Cardiac muscle cell (in vitro differentiated cells and primary cell): ENCODE measurements at regions not wholly inside any gene's neighbourhood (a gene's known extent, or its start where the extent isn't known, plus 50 kb on each side); places are given as distances from the start of the nearest gene placed in this dataset.

Experiments used
- DNase-seq, 2 donors: peaks; one replicate each; pipeline versions ENCODE4 v3.0.0 to v3.0.0-alpha.2; 2010 to 2017; ENCODE audit warnings: low read depth in 1 of 2, low spot score in 1 of 2
- H3K27ac ChIP-seq: fragments of 200-600 bp; sonication (generic); 2 replicates; pipeline ENCODE4 v1.5.1; 2016
- H3K27me3 ChIP-seq: fragments of 200-600 bp; sonication (generic); 2 replicates; pipeline ENCODE4 v1.6.0; 2016; ENCODE audit warnings: control low read depth
- H3K36me3 ChIP-seq: fragments of 200-600 bp; sonication (generic); 2 replicates; pipeline ENCODE4 v1.5.1; 2016; ENCODE audit warnings: control low read depth
- H3K4me1 ChIP-seq: fragments of 200-600 bp; sonication (generic); 2 replicates; pipeline ENCODE4 v1.8.1; 2017; ENCODE audit warnings: low read depth, mild to moderate bottlenecking, mixed run types
- H3K4me3 ChIP-seq: fragments of 200-600 bp; sonication (generic); 2 replicates; pipeline ENCODE4 v1.5.1; 2016; ENCODE audit warnings: mild to moderate bottlenecking
- H3K9me3 ChIP-seq: fragments of 200-600 bp; sonication (generic); 2 replicates; pipeline ENCODE4 v1.5.1; 2017; ENCODE audit warnings: low read depth, mild to moderate bottlenecking, control low read depth
- TF ChIP-seq, protein P1 (sequence below): IDR thresholded peaks from 2 replicates; pipeline ENCODE4 v1.5.1; 2012; ENCODE audit warnings: low read depth, mild to moderate bottlenecking, low read length

- DNase-seq, result peak in 1 of 2 donors; percentile 26
- H3K27ac ChIP-seq, result no peak overlapping the region
- TF ChIP-seq, protein P1, sequence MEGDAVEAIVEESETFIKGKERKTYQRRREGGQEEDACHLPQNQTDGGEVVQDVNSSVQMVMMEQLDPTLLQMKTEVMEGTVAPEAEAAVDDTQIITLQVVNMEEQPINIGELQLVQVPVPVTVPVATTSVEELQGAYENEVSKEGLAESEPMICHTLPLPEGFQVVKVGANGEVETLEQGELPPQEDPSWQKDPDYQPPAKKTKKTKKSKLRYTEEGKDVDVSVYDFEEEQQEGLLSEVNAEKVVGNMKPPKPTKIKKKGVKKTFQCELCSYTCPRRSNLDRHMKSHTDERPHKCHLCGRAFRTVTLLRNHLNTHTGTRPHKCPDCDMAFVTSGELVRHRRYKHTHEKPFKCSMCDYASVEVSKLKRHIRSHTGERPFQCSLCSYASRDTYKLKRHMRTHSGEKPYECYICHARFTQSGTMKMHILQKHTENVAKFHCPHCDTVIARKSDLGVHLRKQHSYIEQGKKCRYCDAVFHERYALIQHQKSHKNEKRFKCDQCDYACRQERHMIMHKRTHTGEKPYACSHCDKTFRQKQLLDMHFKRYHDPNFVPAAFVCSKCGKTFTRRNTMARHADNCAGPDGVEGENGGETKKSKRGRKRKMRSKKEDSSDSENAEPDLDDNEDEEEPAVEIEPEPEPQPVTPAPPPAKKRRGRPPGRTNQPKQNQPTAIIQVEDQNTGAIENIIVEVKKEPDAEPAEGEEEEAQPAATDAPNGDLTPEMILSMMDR, result no peak
These were observed 55.6 kb upstream of the PTHLH start for GRCh38 chr12:28027947-28028724.

DNA sequence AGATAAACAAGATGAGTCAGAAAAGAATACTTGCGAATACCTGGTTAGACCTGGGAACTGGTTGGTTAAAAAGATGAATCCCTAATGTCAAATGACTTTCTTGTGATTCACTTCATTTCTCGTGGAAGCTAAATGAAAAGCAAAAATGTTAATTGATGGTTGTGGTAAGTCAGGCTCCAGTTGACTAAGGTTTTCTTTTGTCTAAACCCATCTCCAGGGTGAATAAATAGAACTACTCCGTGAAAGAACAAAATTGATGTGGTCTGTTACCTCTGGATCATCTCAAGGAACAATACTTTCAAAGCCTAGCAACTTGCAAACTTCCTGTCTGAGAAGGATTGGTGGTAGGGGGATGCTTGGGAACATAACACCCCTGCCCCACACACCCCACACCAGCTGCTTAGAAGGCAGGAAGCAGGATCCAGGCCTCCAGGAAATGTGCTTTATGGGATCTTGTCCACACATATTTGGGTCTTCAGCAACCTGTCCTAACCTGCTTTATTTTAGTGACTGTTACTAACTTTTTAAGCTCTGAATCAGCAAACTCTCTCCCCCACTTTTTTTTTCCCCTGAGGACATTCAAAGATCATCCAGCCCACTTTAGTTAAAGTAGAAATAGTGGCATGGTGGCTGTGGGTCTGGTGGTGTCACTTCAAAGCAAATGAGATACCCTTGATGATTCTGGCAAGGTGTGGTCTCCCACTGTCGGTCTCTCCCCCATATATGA is 60.4 kb upstream of the PTHLH start:
- Histone ChIP-seq H3K4me1 (no peaks in the 10 kb centered on the region), H3K27me3 (no peaks in the 10 kb centered on the region), H3K9me3 (no peaks in the 10 kb centered on the region), H3K4me3 (no peak overlapping the region), H3K27ac (no peak overlapping the region), H3K36me3 (no peaks in the 10 kb centered on the region)
- no peak for DNase-seq
- TF ChIP-seq, protein P1, result no peak

More at GRCh38 chr12:28027947-28028724, 55.6 kb upstream of the PTHLH start:
- Histone ChIP-seq H3K36me3 (no peaks in the 10 kb centered on the region), H3K4me3 (no peak overlapping the region), H3K9me3 (no peaks in the 10 kb centered on the region), H3K27me3 (no peaks in the 10 kb centered on the region), H3K4me1 (no peaks in the 10 kb centered on the region)

- Histone ChIP-seq H3K27ac (no peak overlapping the region), H3K36me3 (no peaks in the 10 kb centered on the region), H3K9me3 (no peaks in the 10 kb centered on the region), H3K4me3 (no peak overlapping the region), H3K4me1 (no peaks in the 10 kb centered on the region), H3K27me3 (no peaks in the 10 kb centered on the region)
- TF ChIP-seq, protein P1, result no peak
- no peak for DNase-seq
These were observed 61.0 kb upstream of the PTHLH start for GRCh38 chr12:28033538-28033915.

DNA sequence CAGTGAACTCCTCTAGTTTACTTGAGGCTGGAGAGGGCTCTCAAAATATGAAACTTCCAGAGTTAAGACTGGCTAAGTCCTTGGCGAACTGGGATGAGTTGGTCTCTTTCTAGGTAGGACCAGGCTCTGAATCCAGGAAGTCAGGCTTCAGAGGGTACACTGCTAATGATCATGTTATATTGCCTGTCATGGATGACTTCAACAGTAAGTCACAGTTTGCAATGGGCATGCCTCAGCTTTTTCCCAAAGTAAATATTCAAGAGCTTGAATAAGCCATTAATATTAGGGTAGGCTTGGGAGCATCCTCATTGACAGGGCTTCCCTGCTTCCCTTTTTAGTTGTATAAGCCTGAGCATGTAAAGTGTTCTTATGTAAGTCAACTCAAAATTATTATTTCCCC is 61.7 kb upstream of the PTHLH start:
- Histone ChIP-seq H3K4me3 (no peak overlapping the region), H3K27ac (no peak overlapping the region), H3K36me3 (no peaks in the 10 kb centered on the region), H3K4me1 (no peaks in the 10 kb centered on the region), H3K27me3 (no peaks in the 10 kb centered on the region), H3K9me3 (no peaks in the 10 kb centered on the region)
- TF ChIP-seq, protein P1, result no peak
- no peak for DNase-seq

DNA sequence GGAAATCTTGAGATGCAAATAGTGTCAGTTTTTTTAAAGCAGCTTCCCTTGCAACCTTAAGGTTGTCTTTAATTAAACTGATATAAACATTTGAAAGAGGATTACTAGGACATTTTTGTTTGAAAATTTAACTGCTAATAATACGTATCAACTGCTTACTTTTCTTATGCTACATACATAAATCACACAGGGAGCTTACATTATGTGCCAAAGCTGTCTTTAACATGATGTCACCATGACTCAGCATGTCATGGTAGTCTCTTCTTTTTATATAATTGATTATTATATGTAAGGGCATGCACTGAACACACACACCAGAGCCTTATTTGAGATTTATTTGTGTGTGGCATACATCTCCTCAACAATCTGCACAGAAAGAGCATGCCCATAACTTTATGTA is 63.0 kb upstream of the PTHLH start:
- Histone ChIP-seq H3K4me3 (no peak overlapping the region), H3K36me3 (no peaks in the 10 kb centered on the region), H3K9me3 (no peaks in the 10 kb centered on the region), H3K27ac (no peak overlapping the region), H3K27me3 (no peaks in the 10 kb centered on the region), H3K4me1 (no peaks in the 10 kb centered on the region)
- DNase-seq, result peak in 1 of 2 donors; percentile 41
- TF ChIP-seq, protein P1, result no peak
